Endothelial cell of umbilical vein (primary cell): ENCODE measurements at regions not wholly inside any gene's neighbourhood (a gene's known extent, or its start where the extent isn't known, plus 50 kb on each side); places are given as distances from the start of the nearest gene placed in this dataset.

Source experiments
- CTCF ChIP-seq, 2 donors: IDR thresholded peaks; 1 replicate in 1 of 2; 2 replicates in 1 of 2; pipeline ENCODE4 v1.5.1; 2011; ENCODE audit warnings: low read length in 2 of 2, mild to moderate bottlenecking in 2 of 2, moderate library complexity in 2 of 2, control low read depth in 1 of 2, inconsistent platforms in 1 of 2, low read depth in 1 of 2; ENCODE audit not compliant: insufficient read depth in 1 of 2; ENCODE audit errors: extremely low read depth in 1 of 2
- EZH2 ChIP-seq: IDR thresholded peaks from 2 replicates; pipeline ENCODE4 v1.6.1; 2012; ENCODE audit warnings: borderline replicate concordance, low read depth, mild to moderate bottlenecking, moderate library complexity, low read length, inconsistent platforms; ENCODE audit not compliant: severe bottlenecking
- JUN ChIP-seq: IDR thresholded peaks from 2 replicates; pipeline ENCODE4 v1.6.1; 2011; ENCODE audit warnings: borderline replicate concordance, low read depth; ENCODE audit not compliant: insufficient read length, insufficient read depth
- MYC ChIP-seq: IDR thresholded peaks from one replicate; pipeline ENCODE4 v1.6.1; 2011; ENCODE audit warnings: mild to moderate bottlenecking, low read depth, low read length
- POLR2A ChIP-seq: IDR thresholded peaks from 2 replicates; pipeline ENCODE4 v1.6.1; 2012; ENCODE audit warnings: low read depth, mild to moderate bottlenecking, control low read depth, low read length
- POLR2AphosphoS5 ChIP-seq: IDR thresholded peaks from 2 replicates; pipeline ENCODE4 v1.6.1; 2012; ENCODE audit warnings: low read depth, mild to moderate bottlenecking, control low read depth, low read length, moderate library complexity; ENCODE audit not compliant: insufficient read depth

GRCh38 chr11:109121173-109121932, 300.6 kb upstream of the C11orf87 start:
- TF ChIP-seq POLR2A (no peak), CTCF (IDR thresholded peaks at IDR 0.05; ENCODE audit: extremely low read depth in 1 of 2, insufficient read depth in 1 of 2, low read depth in 1 of 2, low read length in 2 of 2) (no peak), MYC (no peak), EZH2 (no peak), JUN (no peak), POLR2AphosphoS5 (no peak)
